ENCODE measurements at regions not wholly inside any gene's neighbourhood (a gene's known extent, or its start where the extent isn't known, plus 50 kb on each side); places are given as distances from the start of the nearest gene placed in this dataset.

- no peaks in the 10 kb centered on the region for H3K27me3 ChIP-seq
- H3K4me1 ChIP-seq (ENCODE audit: low read depth): no peaks in the 10 kb centered on the region
- DNase-seq (ENCODE audit: low read depth in 1 of 2, low spot score in 1 of 2): no peak
- TF ChIP-seq, protein P1, sequence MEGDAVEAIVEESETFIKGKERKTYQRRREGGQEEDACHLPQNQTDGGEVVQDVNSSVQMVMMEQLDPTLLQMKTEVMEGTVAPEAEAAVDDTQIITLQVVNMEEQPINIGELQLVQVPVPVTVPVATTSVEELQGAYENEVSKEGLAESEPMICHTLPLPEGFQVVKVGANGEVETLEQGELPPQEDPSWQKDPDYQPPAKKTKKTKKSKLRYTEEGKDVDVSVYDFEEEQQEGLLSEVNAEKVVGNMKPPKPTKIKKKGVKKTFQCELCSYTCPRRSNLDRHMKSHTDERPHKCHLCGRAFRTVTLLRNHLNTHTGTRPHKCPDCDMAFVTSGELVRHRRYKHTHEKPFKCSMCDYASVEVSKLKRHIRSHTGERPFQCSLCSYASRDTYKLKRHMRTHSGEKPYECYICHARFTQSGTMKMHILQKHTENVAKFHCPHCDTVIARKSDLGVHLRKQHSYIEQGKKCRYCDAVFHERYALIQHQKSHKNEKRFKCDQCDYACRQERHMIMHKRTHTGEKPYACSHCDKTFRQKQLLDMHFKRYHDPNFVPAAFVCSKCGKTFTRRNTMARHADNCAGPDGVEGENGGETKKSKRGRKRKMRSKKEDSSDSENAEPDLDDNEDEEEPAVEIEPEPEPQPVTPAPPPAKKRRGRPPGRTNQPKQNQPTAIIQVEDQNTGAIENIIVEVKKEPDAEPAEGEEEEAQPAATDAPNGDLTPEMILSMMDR (IDR thresholded peaks at IDR 0.05; ENCODE audit: low read depth, low read length): no peak
- no peaks in the 10 kb centered on the region for H3K9me3 ChIP-seq (ENCODE audit: low read depth)
- H3K36me3 ChIP-seq: no peaks in the 10 kb centered on the region
- H3K4me3 ChIP-seq: no peak overlapping the region
- no peak overlapping the region for H3K27ac ChIP-seq
Observed at GRCh38 chr17:36683387-36683786, 82.0 kb downstream of the MRM1 start.

GRCh38 chr17:36684134-36684533, 82.8 kb downstream of the MRM1 start:
- Histone ChIP-seq H3K27me3 (no peaks in the 10 kb centered on the region), H3K4me1 (ENCODE audit: low read depth) (no peaks in the 10 kb centered on the region), H3K4me3 (no peak overlapping the region), H3K9me3 (ENCODE audit: low read depth) (no peaks in the 10 kb centered on the region), H3K36me3 (no peaks in the 10 kb centered on the region), H3K27ac (no peak overlapping the region)
- TF ChIP-seq, protein P1 (IDR thresholded peaks at IDR 0.05; ENCODE audit: low read depth, low read length): no peak
- DNase-seq (ENCODE audit: low read depth in 1 of 2, low spot score in 1 of 2): no peak

- Histone ChIP-seq H3K4me1 (ENCODE audit: low read depth) (no peaks in the 10 kb centered on the region), H3K27me3 (no peaks in the 10 kb centered on the region), H3K27ac (no peak overlapping the region), H3K4me3 (no peak overlapping the region), H3K9me3 (ENCODE audit: low read depth) (no peaks in the 10 kb centered on the region), H3K36me3 (no peaks in the 10 kb centered on the region)
- no peak for DNase-seq (ENCODE audit: low read depth in 1 of 2, low spot score in 1 of 2)
- TF ChIP-seq, protein P1 (IDR thresholded peaks at IDR 0.05; ENCODE audit: low read depth, low read length): no peak
Observed at GRCh38 chr17:36686123-36686669, 84.8 kb downstream of the MRM1 start.

GRCh38 chr17:36687736-36688135, 86.4 kb downstream of the MRM1 start:
- no peak overlapping the region for H3K4me3 ChIP-seq
- no peaks in the 10 kb centered on the region for H3K9me3 ChIP-seq (ENCODE audit: low read depth)
- DNase-seq (ENCODE audit: low read depth in 1 of 2, low spot score in 1 of 2): no peak
- no peaks in the 10 kb centered on the region for H3K4me1 ChIP-seq (ENCODE audit: low read depth)
- H3K27me3 ChIP-seq: no peaks in the 10 kb centered on the region
- no peak overlapping the region for H3K27ac ChIP-seq
- H3K36me3 ChIP-seq: no peaks in the 10 kb centered on the region
- TF ChIP-seq, protein P1 (IDR thresholded peaks at IDR 0.05; ENCODE audit: low read depth, low read length): no peak

- no peak for DNase-seq (ENCODE audit: low read depth in 1 of 2, low spot score in 1 of 2)
- no peaks in the 10 kb centered on the region for H3K27me3 ChIP-seq
- TF ChIP-seq, protein P1 (IDR thresholded peaks at IDR 0.05; ENCODE audit: low read depth, low read length): no peak
- no peaks in the 10 kb centered on the region for H3K4me1 ChIP-seq (ENCODE audit: low read depth)
- no peaks in the 10 kb centered on the region for H3K36me3 ChIP-seq
- no peak overlapping the region for H3K27ac ChIP-seq
- no peak overlapping the region for H3K4me3 ChIP-seq
- no peaks in the 10 kb centered on the region for H3K9me3 ChIP-seq (ENCODE audit: low read depth)
Observed at GRCh38 chr17:36689089-36689667, 87.8 kb downstream of the MRM1 start.

Data from cardiac muscle cell (in vitro differentiated cells and primary cell).